KBM-7 (cell line): ENCODE measurements at regions not wholly inside any gene's neighbourhood (a gene's known extent, or its start where the extent isn't known, plus 50 kb on each side); places are given as distances from the start of the nearest gene placed in this dataset.

ENCODE experiments used
- DNase-seq: peaks from one replicate; pipeline ENCODE4 v3.0.0-alpha.2; 2015
- in situ Hi-C: fragments of 300-500 bp; cut with MboI; formaldehyde crosslinking; loops from 2 replicates; pipeline ENCODE4 v1.14.3; 2020; ENCODE audit warnings: low sequenced_read_pairs, low pct_unique_long_range_greater_than_20kb, mixed read lengths

- no peak for DNase-seq
- in situ Hi-C loops, result no loop called here
Observed at GRCh38 chr10:107889105-107889504, 724.6 kb upstream of the SORCS1 start.

- no peak for DNase-seq
- in situ Hi-C loops, result no loop called here
Observed at GRCh38 chr10:107880185-107880584, 715.7 kb upstream of the SORCS1 start.

- no peak for DNase-seq
- in situ Hi-C loops, result no loop called here
Observed at GRCh38 chr10:107873007-107873406, 708.5 kb upstream of the SORCS1 start.

GRCh38 chr10:107865691-107866090 is 701.2 kb upstream of the SORCS1 start:
- in situ Hi-C loops, result no loop called here
- peak; percentile 6 for DNase-seq

DNA sequence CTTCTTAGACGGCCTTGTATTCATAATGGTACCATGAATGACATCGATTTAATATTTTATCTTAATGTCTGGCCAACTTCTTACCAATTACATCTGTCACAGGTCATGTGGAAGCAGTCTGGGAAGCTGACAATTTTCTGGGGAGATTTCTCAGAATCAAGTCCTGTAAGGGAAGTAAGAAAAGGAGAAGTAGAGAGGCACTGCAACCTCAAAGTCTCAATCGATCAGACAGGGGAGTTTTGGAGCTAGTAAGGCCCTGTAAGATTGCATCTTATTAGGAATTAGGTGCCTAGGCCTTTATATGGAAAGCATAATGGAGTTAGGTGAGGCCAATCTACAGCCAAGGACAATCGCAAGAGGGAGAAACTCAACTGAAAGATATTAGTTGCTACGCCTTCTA is 694.6 kb upstream of the SORCS1 start:
- in situ Hi-C loops, result no loop called here
- DNase-seq, result peak; percentile 11

GRCh38 chr10:107856047-107856315 is 691.5 kb upstream of the SORCS1 start:
- no peak for DNase-seq
- in situ Hi-C loops, result no loop called here

DNA sequence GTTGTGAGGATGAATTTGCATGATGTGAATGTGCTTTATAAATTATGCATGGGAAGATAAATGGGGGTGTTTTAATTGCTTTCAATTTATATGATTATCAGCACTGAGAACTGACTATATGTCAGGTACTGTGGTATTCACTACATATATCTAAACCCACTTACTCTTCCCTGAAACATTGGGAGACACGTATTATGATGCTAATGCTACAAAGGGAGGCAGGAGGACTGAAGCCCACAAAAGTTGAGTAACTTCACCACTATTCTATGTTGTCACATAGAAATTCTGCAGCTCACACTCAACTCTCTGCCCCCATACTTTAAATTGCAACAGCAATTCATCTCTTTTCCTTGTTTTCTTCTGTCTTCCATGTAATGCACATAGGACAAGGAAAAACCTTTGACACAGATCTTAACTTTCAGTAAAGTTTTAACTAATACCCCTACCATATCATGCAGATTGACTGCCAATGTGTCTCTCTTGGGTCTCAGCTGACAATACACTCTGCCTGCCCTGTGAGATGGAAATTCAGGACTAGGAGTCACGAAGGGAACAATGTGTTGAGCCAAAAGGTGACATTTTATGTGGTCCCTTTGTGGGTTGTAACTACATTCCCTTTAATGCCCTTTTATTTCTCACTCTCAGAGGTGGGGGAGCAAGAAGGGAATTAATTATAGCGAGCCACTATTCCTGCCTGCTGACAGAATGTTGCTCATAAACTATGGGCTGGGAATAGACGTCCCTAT is 691.0 kb upstream of the SORCS1 start:
- in situ Hi-C loops, result no loop called here
- DNase-seq, result no peak

DNA sequence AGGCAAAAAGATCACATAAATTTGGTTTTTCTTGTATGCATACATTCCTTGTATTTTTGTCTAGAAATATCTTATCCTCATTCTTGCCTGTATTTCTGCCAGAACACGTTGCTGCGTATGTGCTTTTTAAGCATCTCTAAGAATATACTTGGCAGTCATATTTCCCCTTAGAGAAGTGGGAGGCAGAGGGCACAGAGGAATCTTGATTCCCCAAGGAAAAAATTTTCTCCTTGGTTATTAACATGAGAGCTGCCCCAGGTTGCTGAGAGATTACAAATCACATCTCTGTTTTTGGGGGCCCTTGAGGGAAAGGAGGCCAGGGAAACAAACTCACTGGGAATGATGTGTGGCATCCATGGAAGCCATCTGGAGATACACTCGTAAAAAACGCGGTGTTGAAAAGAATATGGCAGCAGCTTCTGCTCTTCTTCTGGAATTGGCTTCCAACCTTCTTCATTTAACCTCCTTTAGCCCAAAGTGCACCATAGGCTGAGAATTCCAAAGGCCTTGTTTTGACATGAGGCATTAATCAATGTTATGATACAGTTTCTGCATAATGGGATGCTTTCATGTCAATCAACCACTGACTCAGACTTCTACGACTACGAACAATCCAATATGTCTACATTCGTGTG is 684.3 kb upstream of the SORCS1 start:
- in situ Hi-C loops, result no loop called here
- DNase-seq, result no peak

DNA sequence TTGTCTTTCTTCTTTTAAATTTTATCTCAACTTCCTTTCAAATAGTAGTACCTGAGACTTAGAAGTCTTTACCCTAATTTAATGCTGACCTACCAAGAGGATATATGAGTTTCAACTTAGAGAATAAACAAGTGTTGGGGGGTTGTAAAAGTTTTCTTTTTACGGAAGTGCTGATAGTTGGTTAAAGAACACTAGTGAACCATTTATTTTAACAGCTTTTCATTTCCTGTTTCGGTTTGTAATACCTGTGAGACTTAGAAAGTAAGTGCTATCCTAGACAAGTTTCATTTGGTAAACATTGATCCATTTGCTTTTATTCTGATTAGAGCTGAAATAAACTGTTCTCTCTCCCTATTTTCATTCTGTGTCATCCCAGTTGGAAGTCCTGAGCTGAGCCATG is 683.1 kb upstream of the SORCS1 start:
- in situ Hi-C loops, result no loop called here
- DNase-seq, result no peak

- in situ Hi-C loops, result no loop called here
- no peak for DNase-seq
Observed at GRCh38 chr10:107834706-107835105, 670.2 kb upstream of the SORCS1 start.

GRCh38 chr10:107831772-107832171 is 667.3 kb upstream of the SORCS1 start:
- in situ Hi-C loops, result no loop called here

DNA sequence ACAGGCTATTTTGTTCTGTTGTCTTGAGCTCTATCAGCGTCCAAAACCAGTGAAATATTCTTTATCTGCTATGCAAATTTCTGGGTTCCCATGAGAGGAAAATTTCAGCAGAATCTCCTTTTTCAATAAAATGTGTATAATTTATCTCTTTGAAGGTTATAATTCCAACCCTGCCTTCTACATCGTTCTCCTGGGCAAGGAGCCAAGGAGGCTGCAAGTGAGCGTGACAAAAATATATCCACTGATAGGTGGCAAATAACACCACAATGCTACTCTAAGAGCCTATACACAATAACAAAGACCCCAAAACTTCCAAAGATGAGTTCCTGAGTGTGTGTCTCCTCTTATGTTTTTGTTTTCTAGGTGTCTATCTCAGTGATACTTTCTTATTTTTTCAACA is 664.7 kb upstream of the SORCS1 start:
- in situ Hi-C loops, result no loop called here
- DNase-seq, result no peak

More at GRCh38 chr10:107831772-107832171, 667.3 kb upstream of the SORCS1 start:
- DNase-seq, result no peak

DNA sequence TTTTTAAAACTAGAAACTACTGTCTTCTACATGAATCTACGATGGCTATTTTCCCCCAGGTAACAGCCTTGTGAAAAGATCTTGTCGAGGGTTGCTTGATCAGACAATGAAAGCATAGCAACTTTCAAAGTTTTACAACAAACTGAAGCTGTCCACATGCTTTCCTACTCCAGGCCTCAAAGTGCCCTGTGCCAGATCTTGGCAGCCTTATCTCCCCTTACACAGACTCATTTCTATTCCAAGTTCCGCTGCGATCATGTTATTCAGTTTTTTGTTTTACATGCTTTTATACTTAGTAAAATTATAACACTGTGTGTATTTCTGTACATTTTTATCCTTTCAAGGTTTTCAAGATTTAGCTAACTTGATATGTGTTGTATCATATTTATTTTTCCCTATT is 661.7 kb upstream of the SORCS1 start:
- DNase-seq, result no peak

GRCh38 chr10:107814865-107815487 is 650.5 kb upstream of the SORCS1 start:
- peak; percentile 55 for DNase-seq
- in situ Hi-C loops, result no loop called here

More for the DNA sequence above, 661.7 kb upstream of the SORCS1 start:
- in situ Hi-C loops, result no loop called here

DNA sequence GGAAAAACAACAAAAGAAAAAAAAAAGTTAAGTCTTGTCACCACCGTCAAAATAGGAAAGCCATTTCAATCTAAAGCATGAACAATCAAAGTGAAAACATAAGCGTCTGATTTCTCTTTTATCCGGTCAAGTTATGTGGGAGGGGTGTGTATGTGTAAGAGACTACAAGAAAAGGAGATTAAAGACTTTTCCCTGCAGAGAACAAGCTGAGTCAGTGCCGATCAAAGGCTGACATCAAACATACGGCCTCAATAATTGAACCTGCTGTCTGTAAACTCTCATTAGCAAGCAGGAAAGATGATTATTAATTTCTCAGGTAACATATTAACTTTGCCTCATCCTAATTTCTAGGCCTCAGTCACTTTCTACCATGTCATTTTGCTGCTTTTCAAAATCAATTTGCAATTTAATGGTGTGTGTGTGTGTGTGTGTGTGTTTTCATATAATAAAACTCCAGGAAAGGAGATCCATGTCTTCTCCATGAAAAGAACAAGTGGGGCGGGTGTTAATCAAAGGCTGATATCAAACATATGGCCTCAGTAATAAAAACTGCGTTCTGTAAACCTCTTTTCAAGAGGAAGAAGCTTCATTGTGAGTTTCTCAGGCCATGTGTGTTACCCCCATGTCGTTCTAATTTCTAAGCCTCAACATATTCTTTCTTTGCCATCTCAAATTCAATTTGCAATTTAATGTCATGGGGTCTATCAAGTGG is 649.1 kb upstream of the SORCS1 start:
- no peak for DNase-seq
- in situ Hi-C loops, result no loop called here

GRCh38 chr10:107809889-107810288 is 645.4 kb upstream of the SORCS1 start:
- in situ Hi-C loops, result no loop called here
- DNase-seq, result no peak

DNA sequence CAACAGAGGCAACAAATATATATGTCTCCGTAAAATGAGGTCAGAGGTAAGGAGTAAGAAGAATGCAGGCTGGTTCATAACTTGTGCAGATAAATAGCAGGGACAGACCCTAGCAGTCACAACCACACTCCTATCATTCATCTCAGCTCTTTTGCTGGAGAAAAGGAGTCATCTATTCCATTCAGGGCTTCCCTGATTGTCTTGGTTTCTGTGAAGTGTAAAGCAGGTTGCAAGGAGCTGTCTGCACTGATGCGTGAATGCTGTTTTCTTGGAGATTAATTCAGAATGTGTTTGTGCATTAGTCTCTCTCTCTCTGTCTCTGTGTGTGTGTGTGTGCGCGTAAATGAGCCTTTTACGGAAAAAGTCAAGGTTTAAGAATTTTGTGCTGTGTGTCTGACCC is 643.3 kb upstream of the SORCS1 start:
- in situ Hi-C loops, result no loop called here
- no peak for DNase-seq

DNA sequence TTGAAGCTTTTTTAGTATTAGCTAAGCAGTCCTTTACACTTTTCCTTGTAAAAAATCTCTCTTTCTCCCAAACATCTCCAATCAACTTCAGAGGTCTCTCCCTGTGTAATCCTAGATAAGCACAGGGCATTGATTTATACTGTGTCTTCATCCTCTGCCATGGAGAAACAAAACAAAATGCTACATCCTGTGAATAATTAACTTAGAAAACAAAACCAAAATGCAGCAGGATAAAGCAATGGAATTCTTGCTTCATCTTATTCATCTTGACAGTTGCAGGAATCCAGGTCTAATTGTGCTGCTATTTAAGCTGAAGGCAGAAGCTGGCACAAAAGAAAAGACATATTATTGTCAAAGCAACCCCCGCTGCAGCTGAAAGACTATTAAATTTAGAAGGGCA is 641.5 kb upstream of the SORCS1 start:
- in situ Hi-C loops, result no loop called here
- no peak for DNase-seq

DNA sequence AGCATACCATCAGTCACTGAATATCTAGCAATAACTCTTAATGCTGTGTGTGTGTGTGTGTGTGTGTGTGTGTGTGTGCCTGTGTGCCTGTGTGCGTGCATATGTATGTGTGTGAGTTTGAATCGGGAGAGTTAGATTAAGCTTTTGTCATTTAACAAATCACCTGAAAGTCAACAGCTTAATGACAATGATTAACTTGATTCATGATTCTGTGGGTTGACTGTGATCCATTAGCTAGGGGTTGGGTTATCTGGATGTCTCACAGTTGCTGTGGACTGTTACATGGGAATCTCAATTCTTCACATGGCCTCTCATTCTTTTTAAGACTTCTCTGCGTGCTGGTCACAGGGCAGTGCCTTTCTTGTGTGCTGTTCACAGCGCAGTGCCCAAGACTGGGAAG is 639.0 kb upstream of the SORCS1 start:
- in situ Hi-C loops, result no loop called here
- no peak for DNase-seq

DNA sequence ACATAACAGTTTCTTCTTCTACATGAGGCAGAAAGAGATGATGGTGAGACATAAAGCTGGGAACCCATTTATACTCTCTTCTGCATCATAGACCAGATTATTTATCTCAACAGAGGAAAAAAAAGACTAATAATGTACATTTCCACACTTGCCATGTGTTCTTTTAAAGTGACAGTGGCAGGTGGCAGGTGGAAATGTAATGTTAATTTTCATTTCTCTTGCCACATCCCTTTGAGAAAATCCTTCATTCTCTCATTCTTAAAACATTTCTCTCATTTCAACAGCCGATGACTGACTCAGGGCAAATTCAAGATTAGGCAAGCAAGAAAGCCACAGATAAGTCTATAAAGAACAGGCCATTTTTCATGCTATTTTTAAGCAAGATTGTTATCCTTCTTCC is 635.6 kb upstream of the SORCS1 start:
- no peak for DNase-seq
- in situ Hi-C loops, result no loop called here
